ENCODE measurements at regions not wholly inside any gene's neighbourhood (a gene's known extent, or its start where the extent isn't known, plus 50 kb on each side); places are given as distances from the start of the nearest gene placed in this dataset.
"Not testable (repeated sequence)": the region's sequence is repeated elsewhere in the genome, so short reads cannot be mapped to it uniquely, and the experiment has no call there.

- Histone ChIP-seq H3K27ac (ENCODE audit: low read length) (no peak overlapping the region), H3K4me1 (ENCODE audit: control insufficient read depth, insufficient read depth, low read length) (no peaks in the 10 kb centered on the region), H3K4me3 (ENCODE audit: low read length) (no peak overlapping the region), H3K27me3 (ENCODE audit: control insufficient read depth, insufficient read depth) (no peaks in the 10 kb centered on the region), H3K9me3 (ENCODE audit: control insufficient read depth, low read length) (no peaks in the 10 kb centered on the region)
- DNase-seq (no peak), ATAC-seq (peak in 1 of 2 donors; percentile 17)
- intact Hi-C loops (cut with DNase I), result loop anchor here (5.0 to 10.0 kb wide), 5 partner anchors 76 to 341 kb away; no protein-coding TSS in a partner anchor
- 67% methylated on average over 1 of the region's 1 CpG for WGBS
These were observed 199.8 kb upstream of the RBM19 start for GRCh38 chr12:114165921-114166320.

- Histone ChIP-seq H3K4me1 (ENCODE audit: control insufficient read depth, insufficient read depth, low read length) (no peaks in the 10 kb centered on the region), H3K9me3 (ENCODE audit: control insufficient read depth, low read length) (no peaks in the 10 kb centered on the region), H3K27ac (ENCODE audit: low read length) (no peak overlapping the region), H3K4me3 (ENCODE audit: low read length) (no peak overlapping the region), H3K27me3 (ENCODE audit: control insufficient read depth, insufficient read depth) (no peaks in the 10 kb centered on the region)
- ATAC-seq (no peak), DNase-seq (no peak)
- WGBS, result 92% methylated on average over 4 of the region's 4 CpGs
- intact Hi-C loops (cut with DNase I), result loop anchor here in 3 of 4 donors (10.0 kb wide), 3 partner anchors 190 to 340 kb away; no protein-coding TSS in a partner anchor
These were observed 198.2 kb upstream of the RBM19 start for GRCh38 chr12:114164351-114164750.

GRCh38 chr12:114163771-114164170, 197.6 kb upstream of the RBM19 start:
- intact Hi-C loops (cut with DNase I), result loop anchor here in 3 of 4 donors (10.0 kb wide), 3 partner anchors 191 to 341 kb away; no protein-coding TSS in a partner anchor
- no peak overlapping the region for H3K4me3 ChIP-seq (ENCODE audit: low read length)
- no peak overlapping the region for H3K27ac ChIP-seq (ENCODE audit: low read length)
- DNase-seq (no peak), ATAC-seq (no peak)
- H3K9me3 ChIP-seq (ENCODE audit: control insufficient read depth, low read length), result no peaks in the 10 kb centered on the region
- WGBS, result 74% methylated on average over 4 of the region's 4 CpGs
- no peaks in the 10 kb centered on the region for H3K27me3 ChIP-seq (ENCODE audit: control insufficient read depth, insufficient read depth)
- no peaks in the 10 kb centered on the region for H3K4me1 ChIP-seq (ENCODE audit: control insufficient read depth, insufficient read depth, low read length)

- Histone ChIP-seq H3K27ac (ENCODE audit: low read length) (no peak overlapping the region), H3K27me3 (ENCODE audit: control insufficient read depth, insufficient read depth) (no peaks in the 10 kb centered on the region), H3K9me3 (ENCODE audit: control insufficient read depth, low read length) (no peaks in the 10 kb centered on the region), H3K4me3 (ENCODE audit: low read length) (no peak overlapping the region), H3K4me1 (ENCODE audit: control insufficient read depth, insufficient read depth, low read length) (no peaks in the 10 kb centered on the region)
- DNase-seq (no peak), ATAC-seq (no peak)
- WGBS, result 70% methylated on average over 3 of the region's 3 CpGs
- intact Hi-C loops (cut with DNase I), result loop anchor here in 3 of 4 donors (10.0 kb wide), 3 partner anchors 194 to 344 kb away; no protein-coding TSS in a partner anchor
These were observed 194.3 kb upstream of the RBM19 start for GRCh38 chr12:114160445-114160844.

GRCh38 chr12:114152890-114153289, 186.8 kb upstream of the RBM19 start:
- DNase-seq (no peak), ATAC-seq (no peak)
- no peak overlapping the region for H3K27ac ChIP-seq (ENCODE audit: low read length)
- H3K9me3 ChIP-seq (ENCODE audit: control insufficient read depth, low read length), result no peaks in the 10 kb centered on the region
- 37% methylated on average over 4 of the region's 4 CpGs for WGBS
- no peaks in the 10 kb centered on the region for H3K4me1 ChIP-seq (ENCODE audit: control insufficient read depth, insufficient read depth, low read length)
- H3K4me3 ChIP-seq (ENCODE audit: low read length), result no peak overlapping the region
- intact Hi-C loops (cut with DNase I), result no loop called here
- H3K27me3 ChIP-seq (ENCODE audit: control insufficient read depth, insufficient read depth), result no peaks in the 10 kb centered on the region

GRCh38 chr12:114152066-114152465, 185.9 kb upstream of the RBM19 start:
- no peak overlapping the region for H3K4me3 ChIP-seq (ENCODE audit: low read length)
- ATAC-seq (peak; percentile 11 to 28), DNase-seq (no peak)
- H3K27me3 ChIP-seq (ENCODE audit: control insufficient read depth, insufficient read depth), result no peaks in the 10 kb centered on the region
- WGBS, result 3% methylated on average over 1 of the region's 1 CpG
- intact Hi-C loops (cut with DNase I), result no loop called here
- no peaks in the 10 kb centered on the region for H3K4me1 ChIP-seq (ENCODE audit: control insufficient read depth, insufficient read depth, low read length)
- H3K27ac ChIP-seq (ENCODE audit: low read length), result no peak overlapping the region
- no peaks in the 10 kb centered on the region for H3K9me3 ChIP-seq (ENCODE audit: control insufficient read depth, low read length)

GRCh38 chr12:114150584-114150983, 184.5 kb upstream of the RBM19 start:
- H3K27ac ChIP-seq (ENCODE audit: low read length); H3K4me3 ChIP-seq (ENCODE audit: low read length); ATAC-seq; DNase-seq; H3K27me3 ChIP-seq (ENCODE audit: control insufficient read depth, insufficient read depth); intact Hi-C loops (cut with DNase I); H3K9me3 ChIP-seq (ENCODE audit: control insufficient read depth, low read length); H3K4me1 ChIP-seq (ENCODE audit: control insufficient read depth, insufficient read depth, low read length): not testable (repeated sequence)

- no peak for ATAC-seq
- intact Hi-C loops (cut with DNase I), result no loop called here
- no peak for DNase-seq
- WGBS, result 61% methylated on average over 4 of the region's 4 CpGs
- H3K27me3 ChIP-seq (ENCODE audit: control insufficient read depth, insufficient read depth), result no peaks in the 10 kb centered on the region
- H3K27ac ChIP-seq (ENCODE audit: low read length), result no peak overlapping the region
- H3K4me3 ChIP-seq (ENCODE audit: low read length), result no peak overlapping the region
- H3K9me3 ChIP-seq (ENCODE audit: control insufficient read depth, low read length), result no peaks in the 10 kb centered on the region
- H3K4me1 ChIP-seq (ENCODE audit: control insufficient read depth, insufficient read depth, low read length), result no peaks in the 10 kb centered on the region
These were observed 175.9 kb upstream of the RBM19 start for GRCh38 chr12:114141921-114142564.

GRCh38 chr12:114140576-114140975, 174.5 kb upstream of the RBM19 start:
- ATAC-seq, result no peak
- no peaks in the 10 kb centered on the region for H3K4me1 ChIP-seq (ENCODE audit: control insufficient read depth, insufficient read depth, low read length)
- no peak overlapping the region for H3K4me3 ChIP-seq (ENCODE audit: low read length)
- H3K27ac ChIP-seq (ENCODE audit: low read length), result no peak overlapping the region
- DNase-seq, result no peak
- no peaks in the 10 kb centered on the region for H3K9me3 ChIP-seq (ENCODE audit: control insufficient read depth, low read length)
- intact Hi-C loops (cut with DNase I), result no loop called here
- no peaks in the 10 kb centered on the region for H3K27me3 ChIP-seq (ENCODE audit: control insufficient read depth, insufficient read depth)

GRCh38 chr12:114136631-114137030, 170.5 kb upstream of the RBM19 start:
- intact Hi-C loops (cut with DNase I), result loop anchor here in 1 of 4 donors (10.0 kb wide), 1 partner anchor 122 kb away; no protein-coding TSS in a partner anchor
- H3K27ac ChIP-seq (ENCODE audit: low read length), result no peak overlapping the region
- H3K4me3 ChIP-seq (ENCODE audit: low read length), result no peak overlapping the region
- no peaks in the 10 kb centered on the region for H3K4me1 ChIP-seq (ENCODE audit: control insufficient read depth, insufficient read depth, low read length)
- 71% methylated on average over 3 of the region's 3 CpGs for WGBS
- H3K27me3 ChIP-seq (ENCODE audit: control insufficient read depth, insufficient read depth), result no peaks in the 10 kb centered on the region
- no peak for DNase-seq
- ATAC-seq, result no peak
- no peaks in the 10 kb centered on the region for H3K9me3 ChIP-seq (ENCODE audit: control insufficient read depth, low read length)

- DNase-seq (no peak), ATAC-seq (no peak)
- intact Hi-C loops (cut with DNase I), result loop anchor here in 1 of 4 donors (10.0 kb wide), 1 partner anchor 120 kb away; no protein-coding TSS in a partner anchor
- H3K27me3 ChIP-seq (ENCODE audit: control insufficient read depth, insufficient read depth), result no peaks in the 10 kb centered on the region
- no peak overlapping the region for H3K4me3 ChIP-seq (ENCODE audit: low read length)
- H3K9me3 ChIP-seq (ENCODE audit: control insufficient read depth, low read length), result no peaks in the 10 kb centered on the region
- H3K4me1 ChIP-seq (ENCODE audit: control insufficient read depth, insufficient read depth, low read length), result no peaks in the 10 kb centered on the region
- 72% methylated on average over 3 of the region's 3 CpGs for WGBS
- no peak overlapping the region for H3K27ac ChIP-seq (ENCODE audit: low read length)
These were observed 168.8 kb upstream of the RBM19 start for GRCh38 chr12:114134922-114135321.

Data from right cardiac atrium (tissue), 5 donors.